Mesothelial cell of epicardium (in vitro differentiated cells): ENCODE measurements at regions not wholly inside any gene's neighbourhood (a gene's known extent, or its start where the extent isn't known, plus 50 kb on each side); places are given as distances from the start of the nearest gene placed in this dataset.

ENCODE experiments used
- DNase-seq, 2 experiments: peaks; one replicate each; pipeline ENCODE4 v3.0.0; 2021; ENCODE audit warnings: low spot score in 2 of 2; ENCODE audit not compliant: unreplicated experiment in 2 of 2
- H3K27ac Mint-ChIP-seq: 2 replicates; pipeline ENCODE4 v1.8.0; 2021; ENCODE audit warnings: mixed read lengths
- H3K27me3 Mint-ChIP-seq: 2 replicates; pipeline ENCODE4 v1.8.0; 2021; ENCODE audit warnings: low read depth, mixed read lengths
- H3K36me3 Mint-ChIP-seq: 2 replicates; pipeline ENCODE4 v1.8.0; 2021; ENCODE audit warnings: mixed read lengths
- H3K4me1 Mint-ChIP-seq: 2 replicates; pipeline ENCODE4 v1.8.0; 2021; ENCODE audit warnings: mixed read lengths
- H3K4me3 Mint-ChIP-seq: 2 replicates; pipeline ENCODE4 v1.8.0; 2021; ENCODE audit warnings: mild to moderate bottlenecking, moderate library complexity, mixed read lengths
- H3K9me3 Mint-ChIP-seq: 2 replicates; pipeline ENCODE4 v1.8.0; 2021; ENCODE audit warnings: mixed read lengths
- TF ChIP-seq, protein P1 (sequence below): fragments of 200-600 bp; sonication (generic); IDR thresholded peaks from one replicate; pipeline ENCODE4 v1.5.0; 2021; ENCODE audit warnings: antibody characterized with exemption; ENCODE audit not compliant: unreplicated experiment

DNA sequence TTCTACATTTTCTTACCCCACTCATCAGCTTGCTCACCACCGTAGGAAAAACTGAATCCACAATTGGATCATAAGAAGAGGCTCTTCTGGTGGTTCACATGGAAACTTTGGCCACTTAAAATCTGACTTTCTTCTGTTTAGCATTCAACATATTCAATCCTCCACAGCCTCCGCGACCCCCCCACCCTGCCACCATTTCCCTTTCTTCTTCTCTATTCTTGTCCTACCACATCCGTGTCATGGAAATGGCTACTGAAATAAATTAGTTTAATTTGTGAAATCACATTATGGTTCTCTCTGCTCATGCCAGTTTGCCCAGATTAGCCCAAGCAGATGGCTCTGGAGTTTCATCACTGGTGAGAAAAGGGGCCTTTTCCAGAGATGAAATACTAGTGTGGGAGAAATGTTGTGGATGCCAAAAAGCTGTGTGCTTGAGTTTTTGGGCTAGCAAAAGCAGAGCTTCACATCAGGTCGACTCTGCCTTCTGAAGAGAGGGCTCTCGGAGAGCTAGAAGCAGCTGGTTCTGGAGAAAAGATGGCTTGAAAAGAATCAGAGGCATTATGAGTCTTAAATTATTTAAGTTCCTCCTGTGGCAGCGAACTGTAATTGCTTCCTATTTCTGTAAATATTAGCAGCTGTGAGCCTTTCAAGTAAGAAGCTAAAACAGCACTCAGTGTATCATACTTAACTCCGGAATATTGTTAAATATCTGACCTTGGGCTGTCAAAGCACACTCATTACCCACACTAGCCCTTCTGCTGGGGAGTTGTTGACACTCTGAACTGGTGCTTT is 107.1 kb downstream of the MAT2B start:
- Mint-ChIP-seq H3K27me3 (peaks cover 7% of the 10 kb centered on the region), H3K36me3 (no peaks in the 10 kb centered on the region), H3K27ac (no peak overlapping the region)

DNA sequence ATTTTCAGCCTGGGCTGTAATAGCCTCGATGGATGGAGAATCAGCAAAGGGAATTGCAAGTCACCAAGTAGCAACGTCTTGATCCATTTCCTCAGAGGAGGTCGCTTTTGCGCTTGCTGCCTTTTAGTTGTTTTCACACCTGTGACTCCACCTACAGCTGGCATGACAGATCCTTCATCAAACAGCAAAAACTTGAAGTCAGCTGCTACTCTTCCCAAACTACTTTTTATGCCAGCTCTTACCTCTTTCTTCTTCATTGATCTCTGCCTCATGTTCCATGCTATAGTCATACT is 107.7 kb downstream of the MAT2B start:
- H3K4me1 Mint-ChIP-seq = peaks cover 5% of the 10 kb centered on the region
- TF ChIP-seq, protein P1, sequence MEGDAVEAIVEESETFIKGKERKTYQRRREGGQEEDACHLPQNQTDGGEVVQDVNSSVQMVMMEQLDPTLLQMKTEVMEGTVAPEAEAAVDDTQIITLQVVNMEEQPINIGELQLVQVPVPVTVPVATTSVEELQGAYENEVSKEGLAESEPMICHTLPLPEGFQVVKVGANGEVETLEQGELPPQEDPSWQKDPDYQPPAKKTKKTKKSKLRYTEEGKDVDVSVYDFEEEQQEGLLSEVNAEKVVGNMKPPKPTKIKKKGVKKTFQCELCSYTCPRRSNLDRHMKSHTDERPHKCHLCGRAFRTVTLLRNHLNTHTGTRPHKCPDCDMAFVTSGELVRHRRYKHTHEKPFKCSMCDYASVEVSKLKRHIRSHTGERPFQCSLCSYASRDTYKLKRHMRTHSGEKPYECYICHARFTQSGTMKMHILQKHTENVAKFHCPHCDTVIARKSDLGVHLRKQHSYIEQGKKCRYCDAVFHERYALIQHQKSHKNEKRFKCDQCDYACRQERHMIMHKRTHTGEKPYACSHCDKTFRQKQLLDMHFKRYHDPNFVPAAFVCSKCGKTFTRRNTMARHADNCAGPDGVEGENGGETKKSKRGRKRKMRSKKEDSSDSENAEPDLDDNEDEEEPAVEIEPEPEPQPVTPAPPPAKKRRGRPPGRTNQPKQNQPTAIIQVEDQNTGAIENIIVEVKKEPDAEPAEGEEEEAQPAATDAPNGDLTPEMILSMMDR = no peak
- peaks cover 7% of the 10 kb centered on the region for H3K27me3 Mint-ChIP-seq
- no peaks in the 10 kb centered on the region for H3K9me3 Mint-ChIP-seq
- H3K4me3 Mint-ChIP-seq = no peak overlapping the region
- H3K36me3 Mint-ChIP-seq = no peaks in the 10 kb centered on the region
- DNase-seq = no peak
- no peak overlapping the region for H3K27ac Mint-ChIP-seq

More for the DNA sequence above, 107.1 kb downstream of the MAT2B start:
- no peak for DNase-seq
- no peak overlapping the region for H3K4me3 Mint-ChIP-seq
- TF ChIP-seq, protein P1 = no peak
- peaks cover 7% of the 10 kb centered on the region for H3K4me1 Mint-ChIP-seq
- H3K9me3 Mint-ChIP-seq = no peaks in the 10 kb centered on the region

DNA sequence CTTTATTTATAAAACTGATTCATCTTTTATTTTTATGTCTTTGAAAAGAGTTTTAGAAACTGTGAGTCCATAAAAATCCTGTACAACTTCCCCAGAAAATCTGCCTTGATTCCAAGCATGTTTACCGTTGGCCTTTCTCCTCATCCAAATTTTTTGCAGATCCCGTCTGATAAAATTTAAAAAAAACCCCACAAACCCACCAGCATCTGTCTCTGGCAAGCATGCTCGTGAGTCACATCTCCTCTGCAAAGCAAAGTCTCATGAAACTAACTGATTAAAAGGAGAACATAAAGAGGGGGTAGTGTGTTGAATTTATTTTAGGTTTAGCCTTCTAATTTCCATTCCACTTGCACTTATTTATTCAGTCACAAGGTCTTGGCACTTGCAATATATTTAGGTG is 109.4 kb downstream of the MAT2B start:
- TF ChIP-seq, protein P1 = no peak
- H3K4me3 Mint-ChIP-seq = no peak overlapping the region
- H3K27me3 Mint-ChIP-seq = peaks cover 7% of the 10 kb centered on the region
- H3K9me3 Mint-ChIP-seq = no peaks in the 10 kb centered on the region
- H3K4me1 Mint-ChIP-seq = no peaks in the 10 kb centered on the region
- DNase-seq = no peak
- no peak overlapping the region for H3K27ac Mint-ChIP-seq
- H3K36me3 Mint-ChIP-seq = no peaks in the 10 kb centered on the region

- H3K9me3 Mint-ChIP-seq = peaks cover 6% of the 10 kb centered on the region
- H3K27me3 Mint-ChIP-seq = peaks cover 5% of the 10 kb centered on the region
- no peak overlapping the region for H3K4me3 Mint-ChIP-seq
- no peaks in the 10 kb centered on the region for H3K4me1 Mint-ChIP-seq
- no peaks in the 10 kb centered on the region for H3K36me3 Mint-ChIP-seq
- no peak for DNase-seq
- no peak overlapping the region for H3K27ac Mint-ChIP-seq
- TF ChIP-seq, protein P1 = no peak
Measured at GRCh38 chr5:163619273-163619934, 114.0 kb downstream of the MAT2B start.

GRCh38 chr5:163619951-163620350 is 114.5 kb downstream of the MAT2B start:
- TF ChIP-seq, protein P1 = no peak
- no peaks in the 10 kb centered on the region for H3K36me3 Mint-ChIP-seq
- no peak overlapping the region for H3K4me3 Mint-ChIP-seq
- H3K27ac Mint-ChIP-seq = no peak overlapping the region
- peaks cover 4% of the 10 kb centered on the region for H3K27me3 Mint-ChIP-seq
- H3K4me1 Mint-ChIP-seq = no peaks in the 10 kb centered on the region
- H3K9me3 Mint-ChIP-seq = peaks cover 6% of the 10 kb centered on the region
- no peak for DNase-seq
